GM23248 (cell line): ENCODE measurements at regions not wholly inside any gene's neighbourhood (a gene's known extent, or its start where the extent isn't known, plus 50 kb on each side); places are given as distances from the start of the nearest gene placed in this dataset.

Experiments used
- DNase-seq: peaks from one replicate; pipeline ENCODE4 v3.0.0-alpha.2; 2015
- H2AFZ ChIP-seq: fragments of 200-600 bp; sonication (generic); 2 replicates; pipeline ENCODE4 v1.6.1; 2016; ENCODE audit warnings: antibody characterized with exemption
- H3F3A ChIP-seq: fragments of 200-600 bp; sonication (generic); 2 replicates; pipeline ENCODE4 v1.6.1; 2016; ENCODE audit warnings: mild to moderate bottlenecking, antibody characterized with exemption, mixed run types; ENCODE audit not compliant: insufficient read depth
- H3K27ac ChIP-seq: fragments of 200-600 bp; sonication (generic); 2 replicates; pipeline ENCODE4 v1.5.1; 2016; ENCODE audit warnings: mild to moderate bottlenecking
- H3K27me3 ChIP-seq: fragments of 200-600 bp; sonication (generic); replicated peaks from 2 replicates; pipeline ENCODE4 v1.6.1; 2016; ENCODE audit warnings: mild to moderate bottlenecking; ENCODE audit not compliant: insufficient read depth
- H3K36me3 ChIP-seq: fragments of 200-600 bp; sonication (generic); 2 replicates; pipeline ENCODE4 v1.6.1; 2016; ENCODE audit warnings: low read depth, mild to moderate bottlenecking
- H3K4me1 ChIP-seq: fragments of 200-600 bp; sonication (generic); 2 replicates; pipeline ENCODE4 v1.6.1; 2016; ENCODE audit warnings: mild to moderate bottlenecking; ENCODE audit not compliant: insufficient read depth
- H3K4me2 ChIP-seq: fragments of 200-600 bp; sonication (generic); one replicate; pipeline ENCODE4 v1.6.1; 2016; ENCODE audit warnings: mild to moderate bottlenecking; ENCODE audit not compliant: unreplicated experiment
- H3K4me3 ChIP-seq: fragments of 200-600 bp; sonication (generic); 2 replicates; pipeline ENCODE4 v1.5.1; 2016; ENCODE audit warnings: mild to moderate bottlenecking
- H3K79me2 ChIP-seq: fragments of 200-600 bp; sonication (generic); 2 replicates; pipeline ENCODE4 v1.6.1; 2016; ENCODE audit warnings: mild to moderate bottlenecking; ENCODE audit not compliant: insufficient read depth
- H3K9ac ChIP-seq: fragments of 200-600 bp; sonication (generic); 2 replicates; pipeline ENCODE4 v1.6.1; 2016; ENCODE audit warnings: mild to moderate bottlenecking
- H3K9me2 ChIP-seq: fragments of 200-600 bp; sonication (generic); 2 replicates; pipeline ENCODE4 v1.6.1; 2016; ENCODE audit warnings: mixed run types, mild to moderate bottlenecking, moderate library complexity; ENCODE audit not compliant: insufficient read depth
- H3K9me3 ChIP-seq: fragments of 200-600 bp; sonication (generic); one replicate; pipeline ENCODE4 v1.6.1; 2017; ENCODE audit warnings: low read depth
- H4K20me1 ChIP-seq: fragments of 200-600 bp; sonication (generic); 2 replicates; pipeline ENCODE4 v1.6.0; 2016; ENCODE audit not compliant: insufficient read depth
- EZH2 ChIP-seq: fragments of 200-600 bp; sonication (generic); IDR thresholded peaks from 2 replicates; pipeline ENCODE4 v1.6.1; 2018; ENCODE audit warnings: antibody characterized with exemption, mild to moderate bottlenecking; ENCODE audit not compliant: insufficient read depth, poor library complexity, severe bottlenecking
- EZH2phosphoT487 ChIP-seq: fragments of 200-600 bp; sonication (generic); IDR thresholded peaks from 2 replicates; pipeline ENCODE4 v1.6.1; 2018; ENCODE audit warnings: antibody characterized with exemption, moderate library complexity, mild to moderate bottlenecking, low read depth; ENCODE audit not compliant: insufficient read depth
- WGBS, 2 experiments: methylation state at CpG; one replicate each; pipeline ENCODE4 v1.1.6; 2015 to 2017; ENCODE audit warnings: low lambda C conversion rate in 2 of 2, low coverage in 1 of 2; ENCODE audit errors: missing lambda C conversion rate in 2 of 2; 5-methylcytosine and 5-hydroxymethylcytosine counted together
- in situ Hi-C: fragments of 300-500 bp; cut with MboI; formaldehyde crosslinking; loops from 2 replicates; pipeline ENCODE4 v1.15.0; 2020

GRCh38 chr22:46052331-46052771 is 75.4 kb upstream of the WNT7B start:
- Histone ChIP-seq H3K9me3 (no peaks in the 10 kb centered on the region), H3K9ac (peak overlapping the region; percentile 91), H3F3A (peaks cover 33% of the 10 kb centered on the region; the same call in 1 of the 2 replicates), H3K36me3 (no peaks in the 10 kb centered on the region), H3K4me2 (peak overlapping the region; percentile 88), H4K20me1 (no peaks in the 10 kb centered on the region), H3K27ac (peak overlapping the region; percentile 99), H3K4me1 (peaks cover 51% of the 10 kb centered on the region), H2AFZ (peak overlapping the region; percentile 49), H3K9me2 (no peaks in the 10 kb centered on the region), H3K79me2 (peaks cover 96% of the 10 kb centered on the region), H3K4me3 (peak overlapping the region; percentile 77), H3K27me3 (no peaks in the 10 kb centered on the region)
- peak; percentile 37 for DNase-seq
- 7 to 9% methylated on average over 6 of the region's 6 CpGs for WGBS, 2 experiments
- TF ChIP-seq EZH2phosphoT487 (no peak), EZH2 (no peak)
- in situ Hi-C loops = no loop called here

- Histone ChIP-seq H2AFZ (peak overlapping the region; percentile 49), H4K20me1 (no peaks in the 10 kb centered on the region), H3K4me1 (peaks cover 52% of the 10 kb centered on the region), H3K9ac (peak overlapping the region; percentile 91), H3F3A (peaks cover 33% of the 10 kb centered on the region), H3K36me3 (no peaks in the 10 kb centered on the region), H3K4me3 (peak overlapping the region; percentile 77), H3K27me3 (no peaks in the 10 kb centered on the region), H3K4me2 (peak overlapping the region; percentile 88), H3K27ac (peak overlapping the region; percentile 99), H3K9me3 (no peaks in the 10 kb centered on the region), H3K9me2 (no peaks in the 10 kb centered on the region), H3K79me2 (peaks cover 96% of the 10 kb centered on the region)
- in situ Hi-C loops = no loop called here
- DNase-seq = peak; percentile 77
- WGBS, 2 experiments = 0 to 1% methylated on average over 23 to 26 of the region's 26 CpGs
- no peak for TF ChIP-seq EZH2
- TF ChIP-seq EZH2phosphoT487 = no peak
Observed at GRCh38 chr22:46052801-46053562, 76.0 kb upstream of the WNT7B start.

- Histone ChIP-seq H3K79me2 (peaks cover 96% of the 10 kb centered on the region), H3K4me3 (peak overlapping the region; percentile 77), H3K27me3 (no peaks in the 10 kb centered on the region), H4K20me1 (no peaks in the 10 kb centered on the region), H3K9me2 (no peaks in the 10 kb centered on the region), H3K4me1 (peaks cover 50% of the 10 kb centered on the region), H3K9ac (peak overlapping the region; percentile 91), H3K27ac (peak overlapping the region; percentile 99), H2AFZ (no peak overlapping the region), H3K4me2 (peak overlapping the region; percentile 88), H3K9me3 (no peaks in the 10 kb centered on the region), H3F3A (peaks cover 38% of the 10 kb centered on the region), H3K36me3 (no peaks in the 10 kb centered on the region)
- DNase-seq = peak; percentile 87
- 0 to 1% methylated on average over 18 to 30 of the region's 37 CpGs for WGBS, 2 experiments
- no peak for TF ChIP-seq EZH2phosphoT487
- no peak for TF ChIP-seq EZH2
- in situ Hi-C loops = no loop called here
Observed at GRCh38 chr22:46053563-46054090, 76.7 kb upstream of the WNT7B start.

- H3K9me3 ChIP-seq = no peaks in the 10 kb centered on the region
- peak overlapping the region; percentile 99 for H3K27ac ChIP-seq
- H3K4me2 ChIP-seq = peak overlapping the region; percentile 97
- H3K4me3 ChIP-seq = peak overlapping the region; percentile 77
- WGBS, 2 experiments = 1 to 2% methylated on average over 21 to 34 of the region's 42 CpGs
- no peaks in the 10 kb centered on the region for H4K20me1 ChIP-seq
- TF ChIP-seq EZH2phosphoT487 (no peak), EZH2 (no peak)
- H3K4me1 ChIP-seq = peaks cover 58% of the 10 kb centered on the region
- in situ Hi-C loops = no loop called here
- H3F3A ChIP-seq = peaks cover 45% of the 10 kb centered on the region
- peak overlapping the region; percentile 91 for H3K9ac ChIP-seq
- peaks cover 96% of the 10 kb centered on the region for H3K79me2 ChIP-seq
- no peaks in the 10 kb centered on the region for H3K27me3 ChIP-seq
- no peaks in the 10 kb centered on the region for H3K36me3 ChIP-seq
- peak; percentile 89 for DNase-seq
- H2AFZ ChIP-seq = no peak overlapping the region
- H3K9me2 ChIP-seq = no peaks in the 10 kb centered on the region
Observed at GRCh38 chr22:46054091-46055073, 77.4 kb upstream of the WNT7B start.
